Uterus (tissue), 2 donors: ENCODE measurements at regions not wholly inside any gene's neighbourhood (a gene's known extent, or its start where the extent isn't known, plus 50 kb on each side); places are given as distances from the start of the nearest gene placed in this dataset.

Experiments
- CTCF ChIP-seq, 4 experiments: fragments of 200-600 bp in 2 of 4; fragments of 450-650 bp in 2 of 4; sonication (generic) in 2 of 4; IDR thresholded peaks; one replicate each; pipeline ENCODE4 v1.5.1; 2016 to 2019; ENCODE audit warnings: antibody characterized with exemption in 4 of 4, mild to moderate bottlenecking in 2 of 4, moderate library complexity in 1 of 4
- POLR2A ChIP-seq, 2 donors: fragments of 450-650 bp; IDR thresholded peaks; one replicate each; pipeline ENCODE4 v1.6.1; 2016; ENCODE audit warnings: antibody characterized with exemption in 2 of 2, mild to moderate bottlenecking in 1 of 2, moderate library complexity in 1 of 2

- TF ChIP-seq POLR2A (IDR thresholded peaks at IDR 0.05) = no peak
- no peak for TF ChIP-seq CTCF (IDR thresholded peaks at IDR 0.05)
These were observed 129.4 kb upstream of the CNTN4 start for GRCh38 chr3:1969281-1969680.
